H9 (cell line): ENCODE measurements at regions not wholly inside any gene's neighbourhood (a gene's known extent, or its start where the extent isn't known, plus 50 kb on each side); places are given as distances from the start of the nearest gene placed in this dataset.
A peak's percentile ranks its signal among the peaks of the same experiment; 100 is the strongest.

Experiments used
- DNase-seq: peaks from one replicate; pipeline ENCODE4 v3.0.0-alpha.2; 2017
- H2AFZ ChIP-seq: one replicate; pipeline ENCODE4 v1.6.1; 2013; ENCODE audit warnings: mild to moderate bottlenecking, low read length, control low read depth, moderate library complexity
- H2AK5ac ChIP-seq: 2 replicates; pipeline ENCODE4 v1.6.1; 2013; ENCODE audit warnings: low read length, control low read depth, mixed read lengths; ENCODE audit not compliant: insufficient read length
- H2BK120ac ChIP-seq: one replicate; pipeline ENCODE4 v1.6.1; 2013; ENCODE audit warnings: low read depth, mild to moderate bottlenecking, low read length, control low read depth, inconsistent platforms; ENCODE audit not compliant: poor library complexity, severe bottlenecking
- H2BK12ac ChIP-seq: 2 replicates; pipeline ENCODE4 v1.6.1; 2013; ENCODE audit warnings: low read length, control low read depth, mixed read lengths, low read depth; ENCODE audit not compliant: insufficient read length
- H2BK15ac ChIP-seq: 2 replicates; pipeline ENCODE4 v1.6.1; 2013; ENCODE audit warnings: low read depth, low read length, control low read depth
- H2BK20ac ChIP-seq: one replicate; pipeline ENCODE4 v1.6.1; 2013; ENCODE audit warnings: low read depth, mild to moderate bottlenecking, low read length, control low read depth, inconsistent platforms; ENCODE audit not compliant: poor library complexity, severe bottlenecking
- H2BK5ac ChIP-seq: 2 replicates; pipeline ENCODE4 v1.6.1; 2013; ENCODE audit warnings: low read length, control low read depth, mixed read lengths; ENCODE audit not compliant: insufficient read length
- H3K14ac ChIP-seq: 2 replicates; pipeline ENCODE4 v1.6.1; 2013; ENCODE audit warnings: low read length, control low read depth; ENCODE audit not compliant: insufficient read depth
- H3K18ac ChIP-seq: 2 replicates; pipeline ENCODE4 v1.6.1; 2013; ENCODE audit warnings: low read depth, mild to moderate bottlenecking, mixed read lengths, low read length, control low read depth; ENCODE audit not compliant: insufficient read length
- H3K23ac ChIP-seq: 2 replicates; pipeline ENCODE4 v1.6.1; 2013; ENCODE audit warnings: low read length, control low read depth, mixed read lengths, low read depth; ENCODE audit not compliant: insufficient read length
- H3K23me2 ChIP-seq: 2 replicates; pipeline ENCODE4 v1.6.1; 2013; ENCODE audit warnings: low read depth, mild to moderate bottlenecking, mixed read lengths, low read length, control low read depth; ENCODE audit not compliant: insufficient read length, poor library complexity, severe bottlenecking
- H3K27ac ChIP-seq: 2 replicates; pipeline ENCODE4 v1.5.1; 2013; ENCODE audit warnings: low read length, control low read depth, mixed read lengths, low read depth; ENCODE audit not compliant: insufficient read length
- H3K27me3 ChIP-seq: 2 replicates; pipeline ENCODE4 v1.6.1; 2013; ENCODE audit warnings: low read length, control low read depth, inconsistent platforms; ENCODE audit not compliant: insufficient read depth
- H3K4ac ChIP-seq: 2 replicates; pipeline ENCODE4 v1.6.1; 2013; ENCODE audit warnings: low read depth, mild to moderate bottlenecking, control low read depth, inconsistent platforms, low read length, moderate library complexity
- H3K4me1 ChIP-seq: 2 replicates; pipeline ENCODE4 v1.6.1; 2013; ENCODE audit warnings: low read length, control low read depth, inconsistent platforms; ENCODE audit not compliant: insufficient read depth
- H3K4me2 ChIP-seq: 2 replicates; pipeline ENCODE4 v1.6.1; 2013; ENCODE audit warnings: low read length, control low read depth, mixed read lengths; ENCODE audit not compliant: insufficient read length, insufficient read depth
- H3K56ac ChIP-seq: 2 replicates; pipeline ENCODE4 v1.6.1; 2013; ENCODE audit warnings: low read depth, mild to moderate bottlenecking, mixed read lengths, low read length, control low read depth; ENCODE audit not compliant: insufficient read length
- H3K79me1 ChIP-seq: 2 replicates; pipeline ENCODE4 v1.6.1; 2013; ENCODE audit warnings: low read depth, mild to moderate bottlenecking, moderate library complexity, low read length, control low read depth, inconsistent platforms; ENCODE audit not compliant: insufficient read depth, poor library complexity, severe bottlenecking
- H3K79me2 ChIP-seq: 2 replicates; pipeline ENCODE4 v1.6.1; 2013; ENCODE audit warnings: low read length, control low read depth, inconsistent platforms; ENCODE audit not compliant: insufficient read depth
- H3K9ac ChIP-seq: 2 replicates; pipeline ENCODE4 v1.6.1; 2013; ENCODE audit warnings: low read length, control low read depth, mixed read lengths; ENCODE audit not compliant: insufficient read length; ENCODE audit errors: extremely low read depth
- H3K9me3 ChIP-seq: one replicate; pipeline ENCODE4 v1.6.1; 2013; ENCODE audit warnings: low read depth, low read length, inconsistent platforms; ENCODE audit not compliant: control insufficient read depth
- H3T11ph ChIP-seq: one replicate; pipeline ENCODE4 v1.6.1; 2013; ENCODE audit warnings: mild to moderate bottlenecking, low read length, control low read depth, inconsistent platforms
- H4K20me1 ChIP-seq: one replicate; pipeline ENCODE4 v1.6.1; 2013; ENCODE audit not compliant: control insufficient read depth, insufficient read length, insufficient read depth
- H4K5ac ChIP-seq: 2 replicates; pipeline ENCODE4 v1.6.1; 2013; ENCODE audit warnings: low read depth, mild to moderate bottlenecking, mixed read lengths, low read length, control low read depth; ENCODE audit not compliant: insufficient read length
- H4K8ac ChIP-seq: replicated peaks from 2 replicates; pipeline ENCODE4 v1.6.1; 2013; ENCODE audit warnings: low read length, control low read depth, mixed read lengths, low read depth; ENCODE audit not compliant: insufficient read length
- H4K91ac ChIP-seq: 2 replicates; pipeline ENCODE4 v1.6.1; 2013; ENCODE audit warnings: low read depth, mild to moderate bottlenecking, moderate library complexity, mixed read lengths, low read length, control low read depth; ENCODE audit not compliant: insufficient read length
- H3K27ac Mint-ChIP-seq, 3 experiments: 2 replicates in 2 of 3; 3 replicates in 1 of 3; pipeline ENCODE4 v1.8.0; 2020 to 2021; ENCODE audit warnings: mixed read lengths in 3 of 3, mild to moderate bottlenecking in 1 of 3, moderate library complexity in 1 of 3
- H3K27me3 Mint-ChIP-seq: 2 replicates; pipeline ENCODE4 v1.8.0; 2021; ENCODE audit warnings: low read depth, mild to moderate bottlenecking, moderate library complexity, mixed read lengths
- H3K36me3 Mint-ChIP-seq, 3 experiments: 2 replicates in 2 of 3; 3 replicates in 1 of 3; pipeline ENCODE4 v1.8.0; 2020 to 2021; ENCODE audit warnings: low read depth in 3 of 3, mixed read lengths in 3 of 3; ENCODE audit not compliant: insufficient read depth in 1 of 3
- H3K4me1 Mint-ChIP-seq, 2 experiments: 2 replicates each; pipeline ENCODE4 v1.8.0; 2020; ENCODE audit warnings: mixed read lengths in 2 of 2
- H3K4me3 Mint-ChIP-seq, 2 experiments: 2 replicates in 1 of 2; 3 replicates in 1 of 2; pipeline ENCODE4 v1.8.0; 2020 to 2021; ENCODE audit warnings: mild to moderate bottlenecking in 2 of 2, mixed read lengths in 2 of 2, moderate library complexity in 1 of 2
- H3K9me3 Mint-ChIP-seq, 2 experiments: 2 replicates in 1 of 2; 3 replicates in 1 of 2; pipeline ENCODE4 v1.8.0; 2020; ENCODE audit warnings: mild to moderate bottlenecking in 2 of 2, mixed read lengths in 2 of 2, moderate library complexity in 1 of 2
- WGBS: extraction: QIAGEN DNeasy Blood & Tissue Kit; methylation state at CpG from one replicate; pipeline ENCODE4 v1.1.7; 2013; ENCODE audit warnings: missing lambda C conversion rate, low lambda C conversion rate, mixed read lengths; ENCODE audit not compliant: insufficient read length; ENCODE audit errors: extremely low coverage; 5-methylcytosine and 5-hydroxymethylcytosine counted together
- TF ChIP-seq, protein P1 (sequence below): fragments of 200-600 bp; sonication (generic); conservative IDR thresholded peaks from 3 replicates; pipeline ENCODE4 v1.8.0; 2021; ENCODE audit warnings: antibody characterized with exemption, mild to moderate bottlenecking

DNA sequence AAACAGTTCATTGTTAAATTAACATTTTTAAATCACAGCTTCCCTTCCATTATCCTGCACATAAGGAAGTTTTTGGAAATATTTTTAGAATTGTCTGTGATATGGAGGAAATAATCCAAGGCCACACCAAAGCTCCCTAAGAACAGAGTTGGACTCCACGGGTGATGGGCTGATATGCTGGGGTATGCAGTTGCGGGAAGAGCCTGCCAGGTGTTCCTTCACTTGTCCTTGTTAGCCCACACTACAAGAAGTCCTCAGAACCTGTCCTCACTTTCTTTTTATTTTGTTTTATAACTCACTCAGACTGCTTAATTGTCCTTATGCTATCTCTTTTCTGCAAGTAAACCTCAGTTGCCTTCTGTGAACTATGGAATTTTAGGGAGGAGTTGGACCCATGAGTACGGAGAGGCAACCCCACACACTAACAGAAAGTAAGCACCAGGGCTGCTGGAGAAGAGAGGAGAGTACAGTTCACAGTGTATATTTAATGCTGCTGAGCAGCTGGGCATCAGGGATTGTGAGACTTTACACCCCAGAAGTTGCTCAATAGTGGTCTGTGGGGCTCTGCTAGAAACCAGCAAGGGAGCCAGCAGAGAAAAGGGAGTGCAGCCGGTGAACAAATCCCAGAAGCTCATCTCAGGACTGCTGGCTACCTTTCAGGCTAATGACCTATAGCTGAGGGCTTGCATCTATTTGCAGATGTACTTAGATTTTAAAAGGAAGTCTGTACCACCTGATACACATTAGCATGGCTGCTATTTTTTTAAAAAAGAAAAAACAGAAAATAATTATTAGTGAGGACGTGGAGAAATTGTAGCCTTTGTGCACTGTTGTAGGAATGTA lies 64.6 kb upstream of the FOXN2 start:
- Histone ChIP-seq H3K56ac (no peak overlapping the region), H2BK12ac (no peak overlapping the region), H4K91ac (no peak overlapping the region), H3K27me3 (no peaks in the 10 kb centered on the region), H2BK120ac (no peak overlapping the region), H3K79me1 (no peaks in the 10 kb centered on the region), H2BK5ac (no peak overlapping the region), H2AFZ (no peak overlapping the region), H3K27ac (no peak overlapping the region), H3K14ac (no peak overlapping the region), H3K4ac (no peak overlapping the region), H2BK20ac (no peak overlapping the region), H3K4me2 (no peak overlapping the region), H3K23me2 (no peaks in the 10 kb centered on the region), H4K20me1 (no peaks in the 10 kb centered on the region), H4K5ac (no peak overlapping the region), H3T11ph (no peak overlapping the region), H3K9ac (no peak overlapping the region), H3K18ac (no peak overlapping the region), H3K23ac (no peak overlapping the region), H3K79me2 (no peaks in the 10 kb centered on the region), H3K9me3 (no peaks in the 10 kb centered on the region), H4K8ac (no peak overlapping the region), H3K4me1 (no peaks in the 10 kb centered on the region), H2BK15ac (no peak overlapping the region), H2AK5ac (no peak overlapping the region)
- Mint-ChIP-seq H3K4me1 (peaks cover 10 to 12% of the 10 kb centered on the region in 2 experiments), H3K36me3 (peaks cover 0 to 3% (median 0%) of the 10 kb centered on the region in 3 experiments; a peak in 2 of 7 replicates), H3K9me3 (no peaks in the 10 kb centered on the region; a peak in 1 of 5 replicates), H3K27me3 (no peaks in the 10 kb centered on the region), H3K27ac (peak overlapping the region in 1 of 3 experiments; percentile 19; a peak in 1 of 7 replicates), H3K4me3 (no peak overlapping the region)
- TF ChIP-seq, protein P1, sequence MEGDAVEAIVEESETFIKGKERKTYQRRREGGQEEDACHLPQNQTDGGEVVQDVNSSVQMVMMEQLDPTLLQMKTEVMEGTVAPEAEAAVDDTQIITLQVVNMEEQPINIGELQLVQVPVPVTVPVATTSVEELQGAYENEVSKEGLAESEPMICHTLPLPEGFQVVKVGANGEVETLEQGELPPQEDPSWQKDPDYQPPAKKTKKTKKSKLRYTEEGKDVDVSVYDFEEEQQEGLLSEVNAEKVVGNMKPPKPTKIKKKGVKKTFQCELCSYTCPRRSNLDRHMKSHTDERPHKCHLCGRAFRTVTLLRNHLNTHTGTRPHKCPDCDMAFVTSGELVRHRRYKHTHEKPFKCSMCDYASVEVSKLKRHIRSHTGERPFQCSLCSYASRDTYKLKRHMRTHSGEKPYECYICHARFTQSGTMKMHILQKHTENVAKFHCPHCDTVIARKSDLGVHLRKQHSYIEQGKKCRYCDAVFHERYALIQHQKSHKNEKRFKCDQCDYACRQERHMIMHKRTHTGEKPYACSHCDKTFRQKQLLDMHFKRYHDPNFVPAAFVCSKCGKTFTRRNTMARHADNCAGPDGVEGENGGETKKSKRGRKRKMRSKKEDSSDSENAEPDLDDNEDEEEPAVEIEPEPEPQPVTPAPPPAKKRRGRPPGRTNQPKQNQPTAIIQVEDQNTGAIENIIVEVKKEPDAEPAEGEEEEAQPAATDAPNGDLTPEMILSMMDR = no peak
- DNase-seq = no peak
- WGBS = no CpG with 5 or more reads among the region's 5 CpGs
